VCaP (cell line): ENCODE measurements at regions not wholly inside any gene's neighbourhood (a gene's known extent, or its start where the extent isn't known, plus 50 kb on each side); places are given as distances from the start of the nearest gene placed in this dataset.

Experiments
- H3K27ac ChIP-seq: fragments of 450-650 bp; 2 replicates; pipeline ENCODE4 v1.5.1; 2017
- TF ChIP-seq, protein P1 (sequence below): fragments of 450-650 bp; conservative IDR thresholded peaks from 2 replicates; pipeline ENCODE4 v1.5.1; 2017; ENCODE audit warnings: mild to moderate bottlenecking, moderate library complexity

DNA sequence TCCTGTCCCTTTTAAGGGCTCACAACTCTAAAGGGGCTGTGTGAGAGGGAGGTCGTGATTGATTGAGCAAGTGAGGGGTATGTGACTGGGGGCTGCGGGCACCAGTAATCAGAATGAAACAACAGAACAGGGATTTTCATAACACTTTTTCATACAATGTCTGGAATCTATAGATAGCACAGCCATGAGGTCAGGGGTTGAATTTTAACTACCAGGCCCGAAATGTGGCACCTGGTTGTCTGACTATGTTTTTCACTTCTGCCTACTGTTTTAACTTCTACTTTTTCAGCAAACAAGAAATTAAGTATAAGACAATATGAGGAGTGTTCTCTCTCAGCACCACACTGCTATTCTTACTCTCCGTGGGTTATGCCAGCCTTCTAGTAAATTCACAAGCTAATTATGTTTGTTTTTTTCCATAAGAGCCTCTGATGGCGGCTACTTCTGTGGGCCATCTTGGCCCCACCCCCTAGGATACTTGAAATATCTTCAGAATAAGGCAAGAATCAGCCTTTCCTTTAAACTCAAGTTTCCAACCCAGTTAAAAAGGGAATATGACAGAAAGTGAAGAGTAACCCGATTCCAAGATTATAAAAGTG lies 552.8 kb upstream of the CHORDC1 start:
- TF ChIP-seq, protein P1, sequence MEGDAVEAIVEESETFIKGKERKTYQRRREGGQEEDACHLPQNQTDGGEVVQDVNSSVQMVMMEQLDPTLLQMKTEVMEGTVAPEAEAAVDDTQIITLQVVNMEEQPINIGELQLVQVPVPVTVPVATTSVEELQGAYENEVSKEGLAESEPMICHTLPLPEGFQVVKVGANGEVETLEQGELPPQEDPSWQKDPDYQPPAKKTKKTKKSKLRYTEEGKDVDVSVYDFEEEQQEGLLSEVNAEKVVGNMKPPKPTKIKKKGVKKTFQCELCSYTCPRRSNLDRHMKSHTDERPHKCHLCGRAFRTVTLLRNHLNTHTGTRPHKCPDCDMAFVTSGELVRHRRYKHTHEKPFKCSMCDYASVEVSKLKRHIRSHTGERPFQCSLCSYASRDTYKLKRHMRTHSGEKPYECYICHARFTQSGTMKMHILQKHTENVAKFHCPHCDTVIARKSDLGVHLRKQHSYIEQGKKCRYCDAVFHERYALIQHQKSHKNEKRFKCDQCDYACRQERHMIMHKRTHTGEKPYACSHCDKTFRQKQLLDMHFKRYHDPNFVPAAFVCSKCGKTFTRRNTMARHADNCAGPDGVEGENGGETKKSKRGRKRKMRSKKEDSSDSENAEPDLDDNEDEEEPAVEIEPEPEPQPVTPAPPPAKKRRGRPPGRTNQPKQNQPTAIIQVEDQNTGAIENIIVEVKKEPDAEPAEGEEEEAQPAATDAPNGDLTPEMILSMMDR = no peak
- no peak overlapping the region for H3K27ac ChIP-seq

DNA sequence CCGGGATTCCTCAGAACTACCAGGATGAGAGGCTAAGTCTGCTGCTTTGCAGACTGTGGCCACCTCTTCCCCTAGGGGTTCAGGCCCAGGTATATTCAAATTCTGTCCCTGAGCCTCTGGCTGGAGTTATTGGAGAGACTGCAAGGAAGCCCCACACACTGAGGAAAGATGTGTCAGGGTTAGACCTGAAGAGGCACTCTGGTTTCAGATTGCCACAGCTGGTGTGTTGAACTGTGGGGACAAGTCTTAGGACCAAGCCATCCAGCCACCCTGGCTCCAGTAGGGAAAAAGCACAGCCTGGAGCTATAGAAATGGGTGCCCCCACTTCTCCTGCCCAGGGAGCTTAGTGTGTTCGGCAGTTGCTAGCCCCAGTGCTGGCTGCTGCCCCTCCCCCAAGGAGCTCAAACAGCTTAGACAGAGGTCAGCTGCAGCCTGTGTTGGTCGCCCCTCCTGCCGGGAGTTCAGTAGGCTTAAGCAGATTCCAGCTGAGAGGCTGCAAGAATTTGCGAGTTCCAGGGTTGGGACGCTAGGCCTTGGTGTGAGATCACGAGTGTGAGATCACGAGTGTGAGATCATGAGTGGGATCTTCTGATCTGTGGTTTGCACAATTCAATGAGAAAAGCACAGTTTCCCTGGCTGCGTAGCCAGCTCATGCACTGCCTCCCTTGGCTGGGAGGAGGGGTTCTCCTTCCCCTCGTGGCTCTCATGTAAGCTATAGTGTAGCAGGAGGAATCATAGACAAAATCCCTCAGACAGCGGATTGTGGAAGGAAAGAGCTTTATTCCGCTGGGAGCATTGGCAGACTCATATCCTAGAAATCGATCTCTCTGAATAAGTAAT lies 552.1 kb upstream of the CHORDC1 start:
- TF ChIP-seq, protein P1 = no peak
- H3K27ac ChIP-seq = no peak overlapping the region

DNA sequence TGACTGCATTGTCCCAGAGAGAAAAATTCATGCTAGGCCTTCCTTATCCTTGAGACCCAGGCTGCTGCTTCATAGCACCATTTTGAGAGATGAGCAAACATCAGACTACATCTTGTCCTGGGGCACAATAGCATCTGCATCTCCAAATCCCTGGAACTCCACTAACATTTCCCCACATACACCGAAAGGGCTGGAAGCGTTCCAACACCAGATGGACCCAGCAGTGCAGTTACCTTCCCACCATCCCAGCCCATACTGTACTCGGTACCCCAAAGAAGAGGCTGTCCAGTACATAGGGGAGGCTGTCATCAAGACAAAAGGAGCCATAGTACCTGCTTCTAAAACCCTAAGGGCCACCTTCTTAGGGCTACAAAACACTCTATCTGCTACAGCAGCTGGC lies 547.2 kb upstream of the CHORDC1 start:
- TF ChIP-seq, protein P1 = no peak
- no peak overlapping the region for H3K27ac ChIP-seq

DNA sequence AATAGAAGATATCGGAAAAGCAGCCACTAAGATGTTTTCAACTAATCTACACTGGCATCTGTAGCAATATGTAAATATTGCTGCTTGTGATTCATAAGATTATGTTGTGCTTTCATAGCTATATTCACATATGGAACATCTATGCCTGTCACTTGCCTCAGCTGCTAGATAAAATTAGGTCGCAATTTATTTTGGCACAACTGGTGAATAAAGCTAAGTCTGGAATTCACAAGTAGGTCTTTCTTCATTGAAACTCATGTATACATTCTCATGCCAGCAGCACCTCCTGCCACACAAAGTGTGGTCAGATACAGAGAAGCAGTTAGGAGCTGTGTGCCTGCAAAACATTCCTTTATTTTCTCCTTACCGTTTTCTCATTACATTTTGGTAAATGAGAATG lies 543.3 kb upstream of the CHORDC1 start:
- TF ChIP-seq, protein P1 = no peak

DNA sequence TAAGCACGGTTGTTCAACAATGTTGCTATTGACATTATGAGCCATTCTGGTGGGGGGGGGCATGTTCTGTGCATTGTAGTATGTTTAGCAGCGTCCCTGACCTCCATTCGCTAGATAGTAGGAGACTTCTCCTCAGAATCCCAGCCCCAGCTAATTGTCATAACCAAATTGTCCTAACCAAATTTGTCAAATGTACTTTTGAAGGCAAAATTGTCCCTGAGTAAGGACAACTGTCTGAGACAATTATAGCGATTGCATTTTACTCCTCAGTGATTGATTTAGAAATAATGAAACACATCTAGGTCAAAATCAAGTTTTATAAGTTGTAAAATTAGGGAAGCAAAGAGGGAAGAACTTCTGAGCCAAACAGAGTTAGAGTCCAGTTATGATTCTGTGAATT lies 541.8 kb upstream of the CHORDC1 start:
- no peak overlapping the region for H3K27ac ChIP-seq
- TF ChIP-seq, protein P1 = no peak

More for the DNA sequence above, 543.3 kb upstream of the CHORDC1 start:
- H3K27ac ChIP-seq = no peak overlapping the region

DNA sequence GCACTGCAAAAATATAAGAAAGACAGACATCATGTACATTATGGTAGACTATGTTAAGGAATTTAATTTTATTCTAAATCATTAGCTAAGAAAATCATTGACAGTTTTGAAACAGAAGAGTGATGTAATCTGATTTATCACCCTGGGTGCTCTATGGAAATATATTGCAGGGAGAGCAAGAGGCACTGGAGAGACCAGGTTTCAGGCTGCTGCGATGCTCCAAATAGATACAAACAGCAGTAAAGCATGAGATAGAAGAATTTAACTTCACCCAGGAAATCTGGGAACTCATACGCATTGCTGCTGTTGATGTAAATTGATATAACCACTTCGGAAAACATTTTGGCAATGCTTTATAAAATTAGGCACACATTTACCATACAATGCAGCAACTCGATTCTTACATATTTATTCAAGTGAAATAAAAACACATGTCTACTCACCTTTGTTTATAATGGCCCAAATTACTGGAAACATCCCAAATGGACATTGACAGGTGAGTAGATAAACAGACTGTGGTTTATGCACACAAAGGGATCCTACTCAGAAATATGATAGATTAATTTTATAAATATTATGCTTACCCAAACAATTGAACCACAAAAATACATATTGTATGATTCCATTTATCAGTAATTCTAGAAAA lies 535.1 kb upstream of the CHORDC1 start:
- TF ChIP-seq, protein P1 = no peak
- no peak overlapping the region for H3K27ac ChIP-seq

DNA sequence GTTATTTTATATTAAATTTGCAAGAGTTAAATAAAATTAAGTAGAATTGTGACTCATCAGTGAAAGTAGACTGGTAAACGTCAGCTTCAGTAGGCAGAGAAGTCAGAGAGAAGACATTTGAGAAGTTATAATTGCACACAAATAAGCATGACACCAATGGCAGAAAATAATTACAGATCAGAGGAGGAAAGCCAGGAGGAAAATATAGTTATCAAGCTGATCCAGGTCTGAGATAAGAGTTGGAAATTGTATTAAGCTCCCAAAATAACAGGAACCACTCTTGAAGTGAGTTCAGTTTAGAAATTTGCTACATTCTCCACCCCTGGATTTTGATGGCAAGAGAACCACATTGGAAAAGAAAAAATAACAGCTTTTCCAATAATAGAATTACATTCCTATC lies 533.8 kb upstream of the CHORDC1 start:
- TF ChIP-seq, protein P1 = no peak
- no peak overlapping the region for H3K27ac ChIP-seq
